ENCODE measurements at regions not wholly inside any gene's neighbourhood (a gene's known extent, or its start where the extent isn't known, plus 50 kb on each side); places are given as distances from the start of the nearest gene placed in this dataset.

DNA sequence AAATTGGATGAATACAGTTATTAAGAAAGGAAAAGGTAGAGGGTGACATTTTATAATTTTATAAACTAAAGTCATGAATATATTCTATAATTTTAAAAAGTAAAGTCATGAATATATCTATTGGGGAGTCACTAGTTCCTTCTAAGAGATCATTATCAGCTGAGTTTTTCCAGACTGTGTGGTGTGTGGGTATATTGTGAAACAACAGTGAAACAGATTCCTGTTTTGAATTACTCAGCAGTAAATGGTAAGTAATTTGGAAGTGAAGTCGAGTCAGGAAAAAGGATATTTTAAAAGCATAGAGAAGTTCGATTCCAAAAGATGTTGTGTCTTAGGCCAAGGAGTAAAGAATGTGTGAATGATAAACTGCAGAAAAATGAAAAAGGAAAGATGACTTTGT lies 1018.2 kb upstream of the NXPH2 start:
- no peak for DNase-seq (ENCODE audit: extremely low spot score)
- Histone ChIP-seq H3K27me3 (no peaks in the 10 kb centered on the region), H3K4me1 (no peaks in the 10 kb centered on the region), H3K36me3 (no peaks in the 10 kb centered on the region), H3K9me3 (no peaks in the 10 kb centered on the region), H3K27ac (replicated peaks in 1 of 4) (no peak overlapping the region), H3K4me3 (no peak overlapping the region)
- TF ChIP-seq POLR2AphosphoS5 (IDR thresholded peaks at IDR 0.05), result no peak
- TF ChIP-seq EP300 (IDR thresholded peaks at IDR 0.05), result no peak
- TF ChIP-seq POLR2A (IDR thresholded peaks at IDR 0.05; ENCODE audit: low read depth), result no peak
- WGBS, result 39% methylated on average over 2 of the region's 2 CpGs
- intact Hi-C loops (cut with DNase I), result no loop called here

DNA sequence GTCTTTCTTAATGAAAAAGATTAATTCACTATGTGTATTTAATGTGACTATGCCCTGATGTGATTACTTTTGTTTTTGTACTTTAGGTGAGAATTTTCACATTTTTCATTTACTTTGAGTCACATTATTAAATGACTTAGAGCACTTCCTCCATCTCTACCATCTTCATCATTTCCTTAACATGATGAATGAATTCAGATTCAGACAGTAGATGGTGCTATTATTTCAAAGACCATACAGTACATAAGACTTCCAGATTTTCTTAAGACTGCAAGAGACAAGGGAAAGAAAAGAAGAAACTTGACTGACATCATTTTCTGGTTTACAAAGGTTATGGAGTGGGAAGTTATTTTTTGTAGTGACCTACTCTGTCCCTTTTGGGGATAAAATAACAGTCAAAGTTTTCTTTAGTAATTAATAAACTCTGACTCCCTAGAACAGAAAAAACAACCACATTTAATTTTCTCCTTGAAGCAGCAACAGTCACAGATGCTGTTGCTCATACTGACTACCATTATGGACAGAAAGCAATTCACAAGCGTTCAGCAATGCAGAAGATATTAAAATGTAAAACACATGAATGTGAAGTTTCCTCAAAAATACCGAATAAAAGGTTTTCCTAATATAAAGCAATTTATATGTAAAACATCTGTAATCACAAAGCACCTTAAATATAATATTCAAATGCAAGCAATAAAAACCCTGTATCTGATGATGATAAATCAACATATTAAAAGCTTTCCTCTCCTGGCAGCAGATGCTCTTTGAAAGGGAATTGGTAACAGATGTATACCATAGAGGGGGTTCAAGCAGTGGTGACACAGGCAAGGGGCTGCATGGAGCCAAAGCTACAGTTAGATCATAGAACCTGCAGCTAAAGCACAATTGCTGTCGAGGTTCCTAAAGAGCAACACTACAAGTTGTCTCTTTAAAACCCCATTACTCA lies 1010.9 kb upstream of the NXPH2 start:
- Histone ChIP-seq H3K36me3 (no peaks in the 10 kb centered on the region), H3K27me3 (no peaks in the 10 kb centered on the region), H3K27ac (replicated peaks in 1 of 4) (no peak overlapping the region), H3K4me3 (no peak overlapping the region), H3K4me1 (no peaks in the 10 kb centered on the region), H3K9me3 (no peaks in the 10 kb centered on the region)
- TF ChIP-seq POLR2AphosphoS5 (IDR thresholded peaks at IDR 0.05) (no peak), EP300 (IDR thresholded peaks at IDR 0.05) (no peak), POLR2A (IDR thresholded peaks at IDR 0.05; ENCODE audit: low read depth) (no peak)
- TF ChIP-seq, protein P1, sequence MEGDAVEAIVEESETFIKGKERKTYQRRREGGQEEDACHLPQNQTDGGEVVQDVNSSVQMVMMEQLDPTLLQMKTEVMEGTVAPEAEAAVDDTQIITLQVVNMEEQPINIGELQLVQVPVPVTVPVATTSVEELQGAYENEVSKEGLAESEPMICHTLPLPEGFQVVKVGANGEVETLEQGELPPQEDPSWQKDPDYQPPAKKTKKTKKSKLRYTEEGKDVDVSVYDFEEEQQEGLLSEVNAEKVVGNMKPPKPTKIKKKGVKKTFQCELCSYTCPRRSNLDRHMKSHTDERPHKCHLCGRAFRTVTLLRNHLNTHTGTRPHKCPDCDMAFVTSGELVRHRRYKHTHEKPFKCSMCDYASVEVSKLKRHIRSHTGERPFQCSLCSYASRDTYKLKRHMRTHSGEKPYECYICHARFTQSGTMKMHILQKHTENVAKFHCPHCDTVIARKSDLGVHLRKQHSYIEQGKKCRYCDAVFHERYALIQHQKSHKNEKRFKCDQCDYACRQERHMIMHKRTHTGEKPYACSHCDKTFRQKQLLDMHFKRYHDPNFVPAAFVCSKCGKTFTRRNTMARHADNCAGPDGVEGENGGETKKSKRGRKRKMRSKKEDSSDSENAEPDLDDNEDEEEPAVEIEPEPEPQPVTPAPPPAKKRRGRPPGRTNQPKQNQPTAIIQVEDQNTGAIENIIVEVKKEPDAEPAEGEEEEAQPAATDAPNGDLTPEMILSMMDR (IDR thresholded peaks at IDR 0.05), result no peak
- 39% methylated on average over 3 of the region's 3 CpGs for WGBS
- intact Hi-C loops (cut with DNase I), result no loop called here
- DNase-seq (ENCODE audit: extremely low spot score), result no peak

DNA sequence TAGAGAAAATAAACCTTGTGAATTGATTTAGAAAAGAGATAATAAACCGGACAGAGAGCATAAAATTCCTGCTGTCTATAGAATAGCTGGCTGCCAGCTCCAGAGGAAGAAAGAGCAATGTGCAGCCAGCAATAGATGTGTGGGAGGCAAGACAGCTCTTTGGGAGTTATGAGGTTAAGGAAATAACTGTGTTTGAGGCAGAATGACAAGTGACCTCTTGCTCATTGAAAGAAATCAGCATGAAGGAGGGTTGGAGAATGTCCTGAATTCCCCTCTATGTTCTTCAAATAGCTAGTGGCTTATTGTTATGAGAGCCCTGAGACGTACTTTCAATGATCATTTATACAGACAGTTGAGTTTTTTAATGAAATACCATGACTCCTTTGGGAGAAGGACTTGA lies 1009.9 kb upstream of the NXPH2 start:
- WGBS, result 33% methylated on average over 2 of the region's 2 CpGs
- intact Hi-C loops (cut with DNase I), result no loop called here
- Histone ChIP-seq H3K27me3 (no peaks in the 10 kb centered on the region), H3K9me3 (no peaks in the 10 kb centered on the region), H3K36me3 (no peaks in the 10 kb centered on the region), H3K27ac (replicated peaks in 1 of 4) (no peak overlapping the region), H3K4me3 (no peak overlapping the region), H3K4me1 (no peaks in the 10 kb centered on the region)
- DNase-seq (ENCODE audit: extremely low spot score), result no peak
- TF ChIP-seq, protein P1 (IDR thresholded peaks at IDR 0.05), result no peak
- TF ChIP-seq EP300 (IDR thresholded peaks at IDR 0.05) (no peak), POLR2AphosphoS5 (IDR thresholded peaks at IDR 0.05) (no peak), POLR2A (IDR thresholded peaks at IDR 0.05; ENCODE audit: low read depth) (no peak)

DNA sequence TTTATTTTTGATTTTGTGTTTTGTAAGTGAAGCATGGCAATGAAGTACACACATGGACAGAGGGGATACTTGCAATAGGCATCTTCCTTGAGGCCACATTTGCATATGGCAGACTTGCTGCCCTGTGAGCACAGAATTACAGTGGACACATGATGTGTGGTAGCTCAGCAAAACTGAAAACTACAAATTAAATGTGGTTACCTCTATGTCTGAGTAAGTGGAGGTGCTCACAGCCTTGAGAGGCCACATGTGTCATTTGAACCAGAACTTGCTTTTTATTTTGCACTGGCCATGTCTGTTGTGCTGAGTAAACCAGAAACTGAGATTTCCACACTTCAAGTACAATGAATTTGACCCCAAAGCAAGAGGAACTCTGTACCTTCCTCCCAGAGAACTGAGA lies 998.5 kb upstream of the NXPH2 start:
- intact Hi-C loops (cut with DNase I), result no loop called here
- H3K36me3 ChIP-seq, result no peaks in the 10 kb centered on the region
- no peak for TF ChIP-seq EP300 (IDR thresholded peaks at IDR 0.05)
- TF ChIP-seq POLR2AphosphoS5 (IDR thresholded peaks at IDR 0.05), result no peak
- TF ChIP-seq POLR2A (IDR thresholded peaks at IDR 0.05; ENCODE audit: low read depth), result no peak
- TF ChIP-seq, protein P1 (IDR thresholded peaks at IDR 0.05), result no peak
- no peak overlapping the region for H3K4me3 ChIP-seq
- H3K4me1 ChIP-seq, result no peaks in the 10 kb centered on the region
- no peak overlapping the region for H3K27ac ChIP-seq (replicated peaks in 1 of 4)
- H3K27me3 ChIP-seq, result no peaks in the 10 kb centered on the region
- no peaks in the 10 kb centered on the region for H3K9me3 ChIP-seq
- no peak for DNase-seq (ENCODE audit: extremely low spot score)

DNA sequence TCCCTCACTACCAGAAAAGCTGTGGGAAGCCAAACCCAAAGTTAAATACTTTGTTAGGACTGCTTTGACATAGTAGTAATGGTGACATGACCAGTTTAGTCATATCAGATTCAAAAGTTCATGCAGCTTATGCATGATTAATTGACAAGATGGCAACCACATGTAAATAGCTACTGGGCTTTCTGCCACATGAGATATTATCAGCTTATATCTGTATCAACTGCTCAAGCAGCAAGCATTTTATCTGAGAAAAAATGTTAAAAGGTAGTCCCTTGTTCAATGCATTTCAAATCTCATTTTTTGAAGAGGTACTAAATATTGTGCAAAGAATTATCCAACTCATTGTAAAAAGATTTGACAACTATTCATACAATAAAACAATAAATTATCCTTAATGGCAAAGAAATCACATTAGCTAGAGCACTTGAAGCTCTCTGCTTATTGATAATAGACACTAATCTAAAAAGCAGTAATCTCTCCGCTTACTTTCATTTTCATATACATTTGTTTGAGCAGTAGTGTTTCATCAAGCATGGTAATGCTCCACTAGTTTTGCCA lies 993.6 kb upstream of the NXPH2 start:
- Histone ChIP-seq H3K36me3 (no peaks in the 10 kb centered on the region), H3K27me3 (no peaks in the 10 kb centered on the region), H3K4me3 (no peak overlapping the region), H3K9me3 (no peaks in the 10 kb centered on the region), H3K27ac (replicated peaks in 1 of 4) (no peak overlapping the region), H3K4me1 (no peaks in the 10 kb centered on the region)
- TF ChIP-seq POLR2A (IDR thresholded peaks at IDR 0.05; ENCODE audit: low read depth) (no peak), POLR2AphosphoS5 (IDR thresholded peaks at IDR 0.05) (no peak), EP300 (IDR thresholded peaks at IDR 0.05) (no peak)
- TF ChIP-seq, protein P1 (IDR thresholded peaks at IDR 0.05), result no peak
- 77% methylated on average over 1 of the region's 1 CpG for WGBS
- DNase-seq (ENCODE audit: extremely low spot score), result no peak
- intact Hi-C loops (cut with DNase I), result no loop called here

Data from esophagus muscularis mucosa (tissue), 4 donors.